GM21529 (cell line): ENCODE measurements at regions not wholly inside any gene's neighbourhood (a gene's known extent, or its start where the extent isn't known, plus 50 kb on each side); places are given as distances from the start of the nearest gene placed in this dataset.
A peak's percentile ranks its signal among the peaks of the same experiment; 100 is the strongest.

Source experiments
- ATAC-seq: cut with Tn5 transposase; IDR thresholded peaks from one replicate; pipeline ENCODE4 v1.9.1; 2021; ENCODE audit not compliant: unreplicated experiment

DNA sequence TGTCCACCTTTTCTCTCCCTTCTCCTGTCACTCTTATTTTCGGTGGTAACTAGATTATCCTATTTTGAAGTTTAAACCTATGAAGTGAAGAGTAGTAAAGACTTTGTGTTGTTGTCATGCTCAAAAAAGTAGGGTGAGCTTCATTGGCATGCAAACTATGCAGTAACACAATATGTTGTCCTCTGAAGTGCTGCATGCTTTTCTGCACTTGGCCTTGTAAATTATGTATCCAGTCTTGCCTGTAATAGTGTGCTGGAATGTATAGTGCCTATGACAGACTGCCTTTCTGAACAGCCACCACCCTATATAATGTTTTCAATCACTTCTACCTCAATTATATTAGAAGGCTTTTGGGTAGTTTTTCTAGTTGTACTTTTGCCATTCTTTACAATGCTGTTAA lies 1198.2 kb upstream of the PCDH20 start:
- ATAC-seq = no peak

DNA sequence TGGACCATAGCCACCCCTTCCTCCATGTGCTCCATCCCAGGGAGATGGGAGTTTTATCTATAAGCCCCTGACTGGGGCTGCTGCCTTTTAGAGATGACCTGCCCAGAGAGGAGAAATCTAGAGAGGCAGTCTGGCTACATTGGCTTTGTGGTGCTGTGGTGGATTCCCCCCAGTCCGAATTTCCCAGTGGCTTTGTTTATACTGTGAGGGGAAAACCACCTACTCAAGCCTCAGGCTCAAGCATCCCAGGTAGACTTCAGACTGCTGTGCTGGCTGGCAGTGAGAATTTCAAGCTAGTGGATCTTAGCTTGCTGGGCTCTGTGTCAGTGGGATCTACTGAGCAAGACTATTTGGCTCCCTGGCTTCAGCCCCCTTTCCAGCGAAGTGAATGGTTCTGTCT lies 1195.7 kb upstream of the PCDH20 start:
- no peak for ATAC-seq

DNA sequence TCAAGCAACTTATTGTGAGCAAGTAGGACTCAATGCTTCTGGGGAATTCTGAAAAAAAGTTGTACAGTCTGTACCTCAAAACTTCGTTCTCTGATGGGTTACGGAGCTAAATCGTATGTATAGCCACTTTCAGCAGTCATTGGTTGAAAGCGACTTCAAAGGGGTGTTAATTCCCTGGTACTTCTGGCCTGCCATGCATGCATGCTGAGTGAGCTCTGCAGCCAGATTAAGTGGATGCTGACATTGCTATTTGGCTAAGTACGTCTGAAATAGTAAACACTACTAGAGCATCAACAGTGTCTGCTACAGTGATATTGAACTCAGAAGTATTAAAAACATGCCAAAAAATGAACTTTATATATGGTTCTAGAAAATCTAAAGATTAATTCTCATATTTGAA lies 1183.1 kb upstream of the PCDH20 start:
- ATAC-seq = no peak

DNA sequence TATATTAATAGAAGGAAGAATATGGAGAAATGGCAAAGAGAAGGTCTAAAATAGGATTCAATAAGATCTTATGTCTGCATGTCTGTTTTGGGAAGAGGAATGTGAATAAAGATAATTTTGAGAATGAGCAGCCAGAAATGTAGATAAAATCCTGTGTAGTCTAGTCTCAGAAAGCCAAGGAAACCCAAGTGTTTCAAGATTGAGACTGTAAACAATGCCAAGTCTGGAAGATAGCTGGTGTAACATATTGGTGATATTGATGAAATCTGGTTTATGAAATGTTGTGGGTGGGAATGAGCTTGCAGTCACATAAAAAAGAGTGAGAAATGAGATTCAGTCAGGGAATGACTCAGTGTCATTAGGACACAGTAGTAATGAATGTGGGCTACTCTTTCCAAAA lies 1180.3 kb upstream of the PCDH20 start:
- ATAC-seq = no peak

DNA sequence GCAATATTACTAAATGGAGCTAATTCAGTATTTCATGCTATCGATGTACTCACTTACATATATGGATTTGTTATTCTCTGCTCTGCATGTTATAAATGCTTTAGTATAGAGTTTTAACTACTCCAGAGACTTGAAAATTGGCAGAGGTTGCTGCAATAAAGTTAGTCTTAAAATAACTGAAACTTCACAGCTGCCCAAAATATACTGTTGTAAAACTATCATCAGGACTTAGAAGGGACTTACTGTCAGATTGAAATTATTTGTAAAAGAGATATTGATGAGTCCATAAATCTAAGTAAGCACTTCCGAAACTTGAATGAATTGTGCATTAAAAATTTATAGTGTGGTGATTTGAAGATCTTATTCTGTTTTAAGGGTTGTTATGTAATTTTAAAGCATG lies 1178.2 kb upstream of the PCDH20 start:
- ATAC-seq = no peak

DNA sequence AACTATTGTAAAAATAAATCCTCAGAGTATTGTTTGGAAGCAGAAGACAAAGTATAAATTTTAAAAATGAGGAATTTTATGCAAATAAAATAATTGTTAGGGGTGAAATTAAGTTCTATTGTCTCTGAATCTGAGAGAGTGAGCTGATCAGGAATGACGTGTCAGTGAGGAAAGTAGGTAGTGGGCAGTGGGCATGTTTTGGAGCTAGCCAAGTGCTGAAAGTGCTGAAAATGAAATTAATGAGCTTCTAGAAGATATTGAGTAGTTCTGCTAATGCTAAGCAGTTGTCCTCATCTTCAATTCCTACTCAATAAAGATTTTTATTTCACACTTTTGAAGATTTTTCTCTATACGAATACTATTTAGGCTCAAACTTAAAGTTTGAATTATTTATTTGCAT lies 1167.8 kb upstream of the PCDH20 start:
- no peak for ATAC-seq

DNA sequence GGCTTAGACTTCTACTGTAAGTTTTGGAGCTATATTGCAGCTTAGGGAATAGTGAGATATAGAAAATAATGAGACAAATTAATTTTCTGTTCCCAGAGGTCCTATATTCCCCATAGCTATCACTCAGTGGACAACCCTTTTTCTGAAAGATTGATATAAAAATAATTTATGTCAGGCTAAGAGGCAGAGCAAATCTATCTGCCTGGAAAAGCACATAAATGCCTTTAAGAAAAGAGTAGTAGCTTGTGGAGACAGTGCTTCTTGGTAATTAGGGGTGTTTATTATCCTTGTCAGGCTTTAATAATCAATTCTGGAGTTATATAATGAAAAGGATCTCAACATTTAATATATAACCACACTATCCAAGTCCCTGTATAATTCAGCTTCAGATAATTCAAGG lies 1162.8 kb upstream of the PCDH20 start:
- ATAC-seq = no peak

DNA sequence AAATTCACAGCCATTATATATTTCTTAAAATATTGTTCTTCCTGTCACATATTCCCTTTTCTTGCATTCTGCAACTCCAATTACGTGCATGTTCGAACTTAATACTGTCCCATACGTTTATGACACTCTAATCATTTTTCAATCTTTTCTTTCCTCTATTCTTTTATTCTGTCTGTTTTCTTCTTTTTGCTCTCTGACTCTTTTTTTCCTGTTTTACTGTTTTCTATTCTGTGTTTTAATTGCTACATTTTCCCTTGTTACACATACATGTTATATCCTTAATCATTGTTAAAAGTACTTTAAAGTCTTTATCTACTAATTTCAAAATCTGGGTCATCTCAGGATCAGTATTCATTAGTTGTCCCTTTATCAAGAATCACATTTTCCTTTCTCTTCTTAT lies 1149.1 kb upstream of the PCDH20 start:
- ATAC-seq = no peak

DNA sequence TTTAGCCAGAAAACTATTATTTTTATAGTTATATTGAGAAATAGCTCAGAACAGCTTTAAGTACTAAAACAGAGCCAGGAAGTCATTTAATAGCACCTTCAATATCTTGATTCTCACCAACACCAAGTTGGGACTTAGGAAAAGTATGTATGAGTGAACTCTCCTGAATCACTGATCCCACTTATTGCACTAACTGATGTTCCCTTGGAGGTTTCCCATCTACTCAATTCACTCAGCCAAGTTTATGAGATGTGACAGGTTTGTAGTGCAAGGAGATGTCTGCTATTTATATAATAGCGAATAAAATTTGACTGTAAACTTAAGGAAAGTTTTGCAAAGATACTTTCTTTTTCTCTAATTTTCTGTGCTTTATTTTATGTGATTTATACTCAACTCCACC lies 1147.6 kb upstream of the PCDH20 start:
- no peak for ATAC-seq

DNA sequence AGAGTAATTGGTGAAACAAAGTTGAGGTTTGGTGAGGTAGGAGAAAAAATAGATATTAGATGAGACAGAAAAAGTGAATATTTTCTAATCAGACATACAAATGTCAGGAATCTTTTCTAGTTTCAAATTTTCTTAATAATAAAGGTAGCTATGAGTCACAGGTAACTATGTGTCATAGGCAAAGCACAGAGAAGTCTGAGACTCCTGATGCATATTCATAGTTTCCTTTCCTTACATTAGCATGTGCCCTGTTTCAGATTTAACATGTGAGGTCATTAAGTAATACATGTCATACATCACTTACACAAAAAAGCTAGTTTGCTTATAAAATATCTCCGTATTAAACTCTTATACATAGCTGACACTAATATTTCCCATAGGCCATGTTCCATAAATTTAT lies 1141.3 kb upstream of the PCDH20 start:
- no peak for ATAC-seq

DNA sequence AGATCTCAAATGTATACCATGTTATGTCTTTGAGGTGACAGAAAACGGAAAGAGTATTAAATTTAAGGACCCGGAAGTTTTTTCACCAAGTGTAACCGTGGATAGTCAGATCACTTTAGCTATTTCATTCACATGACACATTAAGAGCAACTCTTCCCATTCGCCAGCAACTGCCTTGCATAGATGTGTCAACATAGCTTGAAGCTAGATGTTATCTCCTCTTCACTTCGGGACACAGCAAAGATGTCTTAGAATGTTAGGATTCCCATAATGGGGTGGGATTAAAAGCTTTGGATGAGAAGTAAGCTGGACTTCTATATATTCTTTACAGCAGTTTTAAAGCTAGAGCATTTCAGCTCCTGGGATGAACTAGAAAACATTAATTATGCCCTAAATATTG lies 1135.9 kb upstream of the PCDH20 start:
- no peak for ATAC-seq

DNA sequence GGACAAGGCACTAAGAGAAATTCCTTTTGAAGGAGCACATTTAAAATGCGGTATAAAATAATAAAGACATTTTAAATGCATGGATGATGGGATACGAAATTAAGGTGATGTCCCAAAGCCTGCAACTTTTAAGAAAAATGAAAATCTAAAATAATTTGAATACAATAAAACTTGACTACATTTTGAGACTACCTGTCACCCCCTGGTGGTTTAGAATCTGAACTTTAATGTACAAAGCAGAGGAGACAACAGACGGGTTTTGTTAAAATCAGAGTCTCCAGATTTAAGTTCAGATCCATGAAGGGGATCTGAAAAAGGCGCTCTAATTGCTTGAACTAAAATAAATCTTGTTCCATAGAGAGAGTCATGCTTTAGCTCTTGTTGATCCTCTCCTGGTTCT lies 1129.3 kb upstream of the PCDH20 start:
- ATAC-seq = no peak

DNA sequence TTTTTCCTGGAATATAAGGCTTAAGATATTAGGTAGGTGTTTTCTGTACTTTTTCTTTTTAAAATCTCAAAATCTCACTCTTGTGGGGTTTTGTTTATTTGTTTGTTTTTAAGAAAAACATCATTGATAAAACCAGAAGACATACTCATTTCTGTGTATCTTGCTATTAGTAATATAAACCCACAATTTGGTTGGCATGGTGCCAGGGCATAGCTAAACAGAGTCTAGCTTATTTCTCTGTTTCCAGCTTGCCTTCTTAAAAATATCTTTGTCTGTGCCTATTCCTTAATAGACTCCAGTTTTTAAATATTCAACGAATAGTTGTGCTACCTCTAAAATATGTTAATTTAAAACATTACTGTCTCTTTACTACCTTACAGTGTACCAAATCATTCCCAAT lies 1121.9 kb upstream of the PCDH20 start:
- no peak for ATAC-seq

DNA sequence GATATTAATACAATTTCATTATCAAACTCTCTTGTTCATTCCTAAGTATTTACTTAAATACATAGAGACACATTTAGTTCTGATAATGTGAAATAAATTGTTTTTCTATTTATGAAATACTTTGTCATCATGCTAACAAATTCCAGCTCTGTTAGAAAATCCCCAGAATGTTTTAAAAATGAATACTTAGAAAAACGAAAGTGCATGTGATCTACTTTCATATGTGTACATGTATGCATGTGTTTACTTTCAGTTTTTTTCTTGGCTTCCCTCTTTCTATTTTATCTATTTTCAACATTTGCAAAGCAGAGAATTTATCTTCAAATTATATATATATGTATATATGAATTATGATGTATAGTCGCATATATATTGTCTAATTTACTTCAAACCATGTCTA lies 1110.0 kb upstream of the PCDH20 start:
- ATAC-seq = no peak

DNA sequence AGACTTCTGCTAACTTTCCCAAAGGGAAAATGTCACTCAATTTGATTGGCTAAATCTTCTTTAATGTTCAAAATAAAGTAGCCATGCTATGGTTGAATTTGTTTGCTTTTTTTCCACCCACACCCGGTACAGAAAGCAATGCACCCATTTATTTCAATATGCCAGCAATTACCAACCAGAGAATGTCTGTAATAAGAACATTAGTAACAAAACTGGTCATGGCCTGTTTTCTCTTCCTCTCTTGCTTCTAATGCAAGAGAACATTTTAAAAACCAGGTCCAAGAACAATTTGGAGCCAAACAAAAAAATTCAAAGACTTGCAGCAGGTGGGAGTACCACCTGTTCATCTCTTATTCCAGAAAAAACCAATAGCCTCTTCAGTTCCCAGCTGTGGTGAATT lies 1108.8 kb upstream of the PCDH20 start:
- peak; percentile 43 for ATAC-seq

DNA sequence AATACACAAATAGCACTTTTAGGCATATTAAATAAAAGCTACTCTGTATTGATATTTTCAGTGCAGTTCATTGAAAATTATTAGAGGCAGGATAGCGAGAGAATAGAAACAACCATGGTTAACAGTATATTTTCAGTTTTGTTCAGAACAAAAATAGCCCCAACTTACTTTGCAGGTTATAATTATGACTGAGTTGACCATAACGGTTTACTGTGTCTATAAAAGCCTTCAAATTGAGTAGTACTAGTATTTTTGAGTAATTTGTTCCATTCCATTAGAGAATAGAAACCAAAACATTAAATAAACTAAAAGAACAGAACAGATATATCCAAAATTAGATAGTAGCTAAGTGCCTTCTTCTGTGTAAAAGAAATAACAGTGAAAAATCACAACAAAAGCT lies 1108.4 kb upstream of the PCDH20 start:
- peak; percentile 75 for ATAC-seq

DNA sequence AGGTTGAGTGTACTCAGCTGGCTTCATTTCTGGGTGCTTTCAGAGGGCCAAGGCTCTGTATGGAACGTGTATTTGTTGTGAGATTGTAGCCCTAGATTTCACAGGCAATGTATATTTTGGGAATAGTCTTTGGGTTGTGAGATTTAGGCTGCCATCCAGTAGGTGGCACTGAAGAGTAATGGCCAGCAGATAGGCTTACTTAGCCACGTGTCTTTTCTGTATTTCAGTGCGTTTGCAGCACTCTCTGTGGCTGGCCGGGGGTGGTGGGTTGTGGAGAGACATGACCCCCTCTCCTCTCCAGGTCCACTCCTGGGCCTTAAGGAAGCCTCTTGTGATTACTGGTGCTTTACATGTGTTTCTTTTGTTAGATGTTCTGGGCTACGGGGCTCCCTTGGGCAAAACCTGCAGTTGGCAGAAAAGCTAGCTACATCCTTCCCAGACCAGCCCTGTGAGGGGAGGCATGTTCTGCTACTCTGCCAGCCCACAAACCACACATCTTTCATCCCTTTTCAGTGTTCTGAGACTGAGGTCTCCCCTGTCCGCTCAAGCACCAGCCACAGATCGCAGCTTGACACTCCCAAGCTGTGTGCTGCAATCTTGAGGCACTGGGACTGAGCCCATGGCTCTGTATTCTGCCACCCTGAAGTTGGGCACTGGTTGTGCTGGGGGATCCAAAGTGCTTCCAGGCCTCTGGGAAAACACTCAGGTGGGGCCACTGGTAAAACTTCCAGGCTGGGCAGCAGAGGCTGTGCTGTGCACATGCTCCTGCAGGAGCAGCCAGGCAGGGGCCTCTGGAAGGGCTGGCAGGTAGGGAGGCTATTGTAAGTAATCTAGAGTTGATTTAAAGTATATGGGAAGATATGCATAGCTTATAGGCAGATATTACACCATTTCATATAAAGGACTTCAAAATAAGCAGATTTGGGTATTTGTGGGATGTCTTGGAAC lies 1096.8 kb upstream of the PCDH20 start:
- ATAC-seq = peak; percentile 93

DNA sequence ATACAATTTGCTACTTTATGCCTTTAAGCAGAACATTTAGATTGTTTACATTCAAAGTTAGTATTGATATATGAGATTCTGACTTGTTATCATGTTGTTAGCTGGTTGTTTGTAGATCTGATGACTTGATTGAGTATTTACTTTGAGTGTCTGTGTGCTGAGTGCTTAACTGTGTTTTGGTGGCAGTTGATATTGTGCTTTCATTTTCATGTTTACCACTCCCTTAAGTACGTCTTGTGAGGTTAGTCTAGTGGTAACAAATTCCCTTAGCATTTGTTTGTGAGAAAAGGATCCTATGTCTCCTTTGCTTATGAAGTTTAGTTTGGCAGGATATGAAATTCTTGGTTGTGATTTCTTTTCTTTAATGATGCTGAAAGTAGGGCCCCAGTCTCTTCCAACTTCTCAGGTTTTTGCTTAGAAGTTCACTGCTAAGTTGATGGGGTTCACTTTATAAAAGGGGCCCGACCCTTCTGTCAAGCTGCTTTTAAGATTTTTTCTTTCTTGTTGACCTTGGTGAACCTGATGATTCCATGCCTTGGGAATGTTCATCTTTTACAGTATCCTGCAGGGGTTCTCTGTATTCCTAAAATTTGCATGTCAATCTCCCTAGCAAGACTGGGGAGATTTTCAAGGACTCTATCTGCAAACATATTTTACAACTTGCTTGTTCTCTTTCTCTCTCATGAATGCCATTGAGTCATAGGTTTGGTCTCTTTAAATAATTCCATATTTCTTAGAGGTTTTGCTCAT lies 1095.4 kb upstream of the PCDH20 start:
- no peak for ATAC-seq

DNA sequence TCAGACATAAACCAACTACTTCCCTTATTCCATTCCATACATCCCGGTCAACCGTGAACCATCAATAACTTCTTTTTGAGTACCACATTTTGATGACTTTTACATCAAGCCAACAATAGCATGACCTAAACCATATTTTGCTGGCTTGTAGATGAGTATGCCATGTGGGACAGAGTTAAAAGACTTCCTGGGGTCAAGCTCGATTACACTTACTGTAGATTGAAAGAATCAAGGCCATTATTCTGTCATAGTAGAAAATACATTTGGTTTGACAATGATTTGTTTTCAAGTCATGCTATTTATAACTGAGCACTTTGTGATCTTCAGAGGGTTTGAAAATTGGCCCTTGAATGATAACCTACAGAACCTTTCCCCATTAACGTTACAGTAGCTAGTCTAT lies 1086.9 kb upstream of the PCDH20 start:
- ATAC-seq = no peak

DNA sequence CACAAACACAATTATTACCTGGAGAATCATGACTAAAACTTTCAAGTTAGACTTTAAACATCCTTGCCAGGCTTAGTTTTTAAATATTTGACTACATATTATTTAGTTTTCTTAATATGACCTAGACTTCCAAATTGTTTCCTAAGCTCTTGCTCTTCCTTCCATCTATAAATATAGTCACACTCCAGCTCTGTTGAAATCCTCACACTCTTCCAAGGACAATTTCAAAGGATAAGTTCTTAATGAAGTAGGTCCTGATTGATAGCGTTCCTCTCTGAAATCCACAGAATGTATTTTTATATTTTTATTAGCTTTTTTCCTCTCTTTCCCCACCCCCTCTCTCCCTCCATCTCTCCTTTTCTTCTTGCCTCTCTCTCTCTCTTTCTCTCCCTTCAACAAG lies 1074.1 kb upstream of the PCDH20 start:
- no peak for ATAC-seq

DNA sequence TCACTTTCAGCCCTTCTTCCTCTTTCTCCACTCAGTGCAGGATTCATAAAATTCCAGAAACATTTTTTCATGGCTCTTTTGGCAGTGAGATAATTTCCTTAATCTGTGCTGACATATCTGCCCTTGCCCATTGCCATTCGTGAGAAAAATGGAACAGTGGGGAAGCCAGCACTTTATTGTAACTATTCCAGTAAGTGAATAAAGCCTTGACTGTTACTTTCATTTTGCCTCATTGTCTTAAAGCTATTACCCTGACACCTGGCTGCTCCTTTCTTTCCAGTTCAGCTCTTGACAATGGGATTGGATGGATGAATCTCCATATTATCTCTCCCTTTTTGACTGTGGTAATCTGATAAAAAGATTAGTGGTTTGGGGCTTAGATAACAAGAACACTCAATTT lies 1068.1 kb upstream of the PCDH20 start:
- no peak for ATAC-seq

DNA sequence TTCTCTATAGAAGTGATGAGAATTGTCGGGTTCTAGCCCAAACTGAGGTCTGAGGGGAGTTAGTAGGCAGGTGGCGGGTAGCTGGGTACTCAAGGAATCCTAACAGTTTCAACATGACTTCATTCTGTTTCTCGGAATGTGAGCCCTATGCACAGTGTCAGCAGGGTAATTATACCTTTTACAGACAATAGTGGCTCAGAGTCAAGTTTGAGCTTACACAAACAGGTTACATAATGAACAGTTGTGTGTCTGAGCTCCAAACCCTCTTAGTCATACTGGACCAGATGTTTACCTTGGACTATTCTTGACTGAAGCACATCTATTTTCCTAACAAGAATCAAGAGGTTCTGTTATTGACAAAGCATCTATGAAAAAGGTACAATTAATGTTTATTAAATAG lies 1066.7 kb upstream of the PCDH20 start:
- ATAC-seq = no peak

DNA sequence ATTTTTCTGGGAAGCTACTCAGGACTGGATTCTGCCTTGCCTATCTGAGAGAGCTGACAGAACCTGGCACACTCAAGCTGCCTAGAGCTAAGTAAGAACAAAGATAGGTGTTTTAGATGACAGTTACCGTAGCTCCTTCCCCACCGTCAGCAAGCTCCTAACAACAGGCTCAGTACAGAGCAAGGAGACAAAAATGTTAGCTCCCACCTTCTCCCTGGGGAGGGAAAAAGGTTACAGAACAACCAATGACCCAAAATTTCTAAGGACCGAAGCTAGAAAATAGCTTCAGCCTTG lies 1058.2 kb upstream of the PCDH20 start:
- no peak for ATAC-seq
